Keratinocyte (primary cell): ENCODE measurements at regions not wholly inside any gene's neighbourhood (a gene's known extent, or its start where the extent isn't known, plus 50 kb on each side); places are given as distances from the start of the nearest gene placed in this dataset.

ENCODE experiments used
- CTCF ChIP-seq, 3 experiments: IDR thresholded peaks in 1 of 3; conservative IDR thresholded peaks in 1 of 3; optimal IDR thresholded peaks in 1 of 3; 2 replicates in 2 of 3; 3 replicates in 1 of 3; pipeline versions ENCODE3 to v1.5.1; 2011; ENCODE audit warnings: low read length in 3 of 3, mild to moderate bottlenecking in 3 of 3, moderate library complexity in 2 of 3, control low read depth in 1 of 3, inconsistent platforms in 1 of 3; ENCODE audit not compliant: insufficient read depth in 2 of 3; ENCODE audit errors: extremely low read depth in 1 of 3
- EZH2 ChIP-seq: IDR thresholded peaks from one replicate; pipeline ENCODE4 v1.6.1; 2012; ENCODE audit warnings: inconsistent platforms, mild to moderate bottlenecking, low read length, moderate library complexity

GRCh38 chr12:129966146-129966995, 62.5 kb upstream of the TMEM132D start:
- TF ChIP-seq CTCF (optimal IDR thresholded peaks at IDR 0.05 in 1 of 3, IDR thresholded peaks at IDR 0.05 in 1 of 3, conservative IDR thresholded peaks at IDR 0.05 in 1 of 3; ENCODE audit: extremely low read depth in 1 of 3, insufficient read depth in 2 of 3, low read length in 3 of 3) (no peak), EZH2 (no peak)
